NCI-H510A (cell line): ENCODE measurements at regions not wholly inside any gene's neighbourhood (a gene's known extent, or its start where the extent isn't known, plus 50 kb on each side); places are given as distances from the start of the nearest gene placed in this dataset.

Source experiments
- DNase-seq: peaks from one replicate; lab custom pipeline; 2025; lab: John Stamatoyannopoulos, UW

GRCh38 chr5:63726496-63726895, 235.7 kb downstream of the HTR1A start:
- no peak for DNase-seq

GRCh38 chr5:63719147-63719546, 243.1 kb downstream of the HTR1A start:
- DNase-seq, result no peak

GRCh38 chr5:63700241-63700640, 262.0 kb downstream of the HTR1A start:
- DNase-seq, result no peak

GRCh38 chr5:63697811-63698210, 264.4 kb downstream of the HTR1A start:
- DNase-seq, result no peak

- no peak for DNase-seq
These were observed 271.7 kb downstream of the HTR1A start for GRCh38 chr5:63690546-63690945.

GRCh38 chr5:63687854-63688516, 274.3 kb downstream of the HTR1A start:
- DNase-seq, result no peak

GRCh38 chr5:63686938-63687337, 275.3 kb downstream of the HTR1A start:
- DNase-seq, result no peak

- no peak for DNase-seq
These were observed 276.1 kb downstream of the HTR1A start for GRCh38 chr5:63686181-63686580.

- DNase-seq, result no peak
These were observed 276.8 kb downstream of the HTR1A start for GRCh38 chr5:63685454-63685853.

- DNase-seq, result no peak
These were observed 287.4 kb downstream of the HTR1A start for GRCh38 chr5:63674881-63675280.

- DNase-seq, result no peak
These were observed 307.2 kb downstream of the HTR1A start for GRCh38 chr5:63655043-63655442.

- no peak for DNase-seq
These were observed 311.7 kb downstream of the HTR1A start for GRCh38 chr5:63650581-63650980.

- DNase-seq, result no peak
These were observed 313.9 kb downstream of the HTR1A start for GRCh38 chr5:63648376-63648775.

GRCh38 chr5:63629951-63630630, 332.2 kb downstream of the HTR1A start:
- no peak for DNase-seq

- DNase-seq, result no peak
These were observed 348.8 kb downstream of the HTR1A start for GRCh38 chr5:63613442-63613841.

GRCh38 chr5:63603996-63604395, 358.2 kb downstream of the HTR1A start:
- DNase-seq, result no peak

GRCh38 chr5:63602971-63603370, 359.3 kb downstream of the HTR1A start:
- no peak for DNase-seq

GRCh38 chr5:63596254-63596653, 366.0 kb downstream of the HTR1A start:
- no peak for DNase-seq

- DNase-seq, result no peak
These were observed 388.9 kb downstream of the HTR1A start for GRCh38 chr5:63573380-63573779.

- DNase-seq, result no peak
These were observed 389.5 kb downstream of the HTR1A start for GRCh38 chr5:63572740-63573139.

- no peak for DNase-seq
These were observed 391.5 kb downstream of the HTR1A start for GRCh38 chr5:63570752-63571151.

GRCh38 chr5:63564789-63565188, 397.5 kb downstream of the HTR1A start:
- DNase-seq, result no peak

GRCh38 chr5:63563008-63563917, 399.0 kb downstream of the HTR1A start:
- DNase-seq, result no peak
